ENCODE measurements at regions not wholly inside any gene's neighbourhood (a gene's known extent, or its start where the extent isn't known, plus 50 kb on each side); places are given as distances from the start of the nearest gene placed in this dataset.

GRCh38 chr13:34087791-34088190, 269.8 kb downstream of the RFC3 start:
- no peak overlapping the region for H3K27ac Mint-ChIP-seq
- intact Hi-C loops (cut with micrococcal nuclease), result no loop called here
- no peaks in the 10 kb centered on the region for H3K4me1 Mint-ChIP-seq
- H3K36me3 ChIP-seq (replicated peaks in 1 of 2; ENCODE audit: control insufficient read depth in 1 of 2, insufficient read depth in 2 of 2, low read length in 2 of 2), result no peaks in the 10 kb centered on the region
- H3K9me3 Mint-ChIP-seq, result peaks cover 6 to 20% (median 13%) of the 10 kb centered on the region in 7 donors
- no peak overlapping the region for H3K4me3 Mint-ChIP-seq
- 100% methylated on average over 2 of the region's 4 CpGs for WGBS (ENCODE audit: insufficient coverage)
- no peak overlapping the region for H3K9ac ChIP-seq (ENCODE audit: insufficient read depth, low read length, poor library complexity, severe bottlenecking)
- H3K4me1 ChIP-seq (ENCODE audit: control insufficient read depth in 1 of 2, insufficient read depth in 2 of 2, low read length in 2 of 2), result no peaks in the 10 kb centered on the region
- H4K20me1 ChIP-seq (ENCODE audit: insufficient read depth, low read length), result no peaks in the 10 kb centered on the region
- H2AFZ ChIP-seq (ENCODE audit: insufficient read depth, low read depth, low read length, poor library complexity, severe bottlenecking), result no peak overlapping the region
- peaks cover 7 to 12% of the 10 kb centered on the region in 2 donors for H3K9me3 ChIP-seq (replicated peaks in 1 of 2; ENCODE audit: control insufficient read depth in 1 of 2, insufficient read depth in 1 of 2, low read length in 2 of 2)
- DNase-seq, result no peak
- H3K36me3 Mint-ChIP-seq, result no peaks in the 10 kb centered on the region
- no peaks in the 10 kb centered on the region for H3K79me2 ChIP-seq (ENCODE audit: insufficient read depth, low read length)
- H3K27me3 Mint-ChIP-seq (ENCODE audit: low read depth in 3 of 3), result no peaks in the 10 kb centered on the region
- TF ChIP-seq CTCF (IDR thresholded peaks at IDR 0.05), result no peak
- no peak overlapping the region for H3K4me3 ChIP-seq (replicated peaks in 1 of 3; ENCODE audit: low read depth in 2 of 3, low read length in 3 of 3)
- H3K4me2 ChIP-seq (replicated peaks; ENCODE audit: extremely low read depth, low read length, poor library complexity, severe bottlenecking), result no peak overlapping the region
- no peaks in the 10 kb centered on the region for H3K27me3 ChIP-seq (ENCODE audit: control insufficient read depth in 2 of 2, insufficient read depth in 2 of 2, low read length in 2 of 2)
- H3K27ac ChIP-seq (ENCODE audit: low read depth in 1 of 2, low read length in 2 of 2), result no peak overlapping the region

GRCh38 chr13:34103854-34104253, 285.9 kb downstream of the RFC3 start:
- no peak for TF ChIP-seq CTCF (IDR thresholded peaks at IDR 0.05)
- H3K9me3 Mint-ChIP-seq, result peaks cover 0 to 17% (median 7%) of the 10 kb centered on the region in 7 donors
- no peak overlapping the region for H3K27ac Mint-ChIP-seq
- no CpG with 5 or more reads among the region's 4 CpGs for WGBS (ENCODE audit: insufficient coverage)
- intact Hi-C loops (cut with micrococcal nuclease), result no loop called here
- H3K9me3 ChIP-seq (replicated peaks in 1 of 2; ENCODE audit: control insufficient read depth in 1 of 2, insufficient read depth in 1 of 2, low read length in 2 of 2), result peaks cover 11 to 17% of the 10 kb centered on the region in 2 donors
- no peak for DNase-seq
- H3K27me3 Mint-ChIP-seq (ENCODE audit: low read depth in 3 of 3), result peaks cover 0 to 2% (median 1%) of the 10 kb centered on the region in 3 donors
- no peaks in the 10 kb centered on the region for H3K27me3 ChIP-seq (ENCODE audit: control insufficient read depth in 2 of 2, insufficient read depth in 2 of 2, low read length in 2 of 2)
- no peak overlapping the region for H2AFZ ChIP-seq (ENCODE audit: insufficient read depth, low read depth, low read length, poor library complexity, severe bottlenecking)
- H4K20me1 ChIP-seq (ENCODE audit: insufficient read depth, low read length), result no peaks in the 10 kb centered on the region
- H3K27ac ChIP-seq (ENCODE audit: low read depth in 1 of 2, low read length in 2 of 2), result no peak overlapping the region
- H3K9ac ChIP-seq (ENCODE audit: insufficient read depth, low read length, poor library complexity, severe bottlenecking), result no peak overlapping the region
- H3K79me2 ChIP-seq (ENCODE audit: insufficient read depth, low read length), result no peaks in the 10 kb centered on the region
- no peaks in the 10 kb centered on the region for H3K36me3 Mint-ChIP-seq
- H3K4me2 ChIP-seq (replicated peaks; ENCODE audit: extremely low read depth, low read length, poor library complexity, severe bottlenecking), result no peak overlapping the region
- H3K4me1 Mint-ChIP-seq, result no peaks in the 10 kb centered on the region
- no peak overlapping the region for H3K4me3 Mint-ChIP-seq
- no peaks in the 10 kb centered on the region for H3K4me1 ChIP-seq (ENCODE audit: control insufficient read depth in 1 of 2, insufficient read depth in 2 of 2, low read length in 2 of 2)
- no peaks in the 10 kb centered on the region for H3K36me3 ChIP-seq (replicated peaks in 1 of 2; ENCODE audit: control insufficient read depth in 1 of 2, insufficient read depth in 2 of 2, low read length in 2 of 2)
- H3K4me3 ChIP-seq (replicated peaks in 1 of 3; ENCODE audit: low read depth in 2 of 3, low read length in 3 of 3), result no peak overlapping the region
